ENCODE measurements at regions not wholly inside any gene's neighbourhood (a gene's known extent, or its start where the extent isn't known, plus 50 kb on each side); places are given as distances from the start of the nearest gene placed in this dataset.

DNA sequence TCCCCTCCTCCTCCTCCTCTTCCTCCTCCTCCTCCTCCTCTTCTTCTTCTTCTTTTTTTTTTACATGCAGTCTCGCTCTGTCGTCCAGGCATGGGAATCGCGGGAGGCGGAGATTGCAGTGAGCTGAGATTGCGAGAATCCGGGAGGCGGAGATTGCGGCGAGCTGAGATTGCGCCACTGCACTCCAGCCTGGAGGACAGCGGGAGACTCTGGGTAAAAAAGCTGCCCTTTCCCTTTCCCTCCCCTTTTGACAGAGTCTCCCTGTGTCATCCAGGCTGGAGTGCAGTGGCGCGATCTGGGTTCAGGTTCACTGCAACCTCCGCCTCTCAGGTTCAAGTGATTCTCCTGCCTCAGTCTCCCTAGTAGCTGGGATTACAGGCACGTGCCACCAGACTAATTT is 168.1 kb upstream of the MALRD1 start:
- TF ChIP-seq, protein P1, sequence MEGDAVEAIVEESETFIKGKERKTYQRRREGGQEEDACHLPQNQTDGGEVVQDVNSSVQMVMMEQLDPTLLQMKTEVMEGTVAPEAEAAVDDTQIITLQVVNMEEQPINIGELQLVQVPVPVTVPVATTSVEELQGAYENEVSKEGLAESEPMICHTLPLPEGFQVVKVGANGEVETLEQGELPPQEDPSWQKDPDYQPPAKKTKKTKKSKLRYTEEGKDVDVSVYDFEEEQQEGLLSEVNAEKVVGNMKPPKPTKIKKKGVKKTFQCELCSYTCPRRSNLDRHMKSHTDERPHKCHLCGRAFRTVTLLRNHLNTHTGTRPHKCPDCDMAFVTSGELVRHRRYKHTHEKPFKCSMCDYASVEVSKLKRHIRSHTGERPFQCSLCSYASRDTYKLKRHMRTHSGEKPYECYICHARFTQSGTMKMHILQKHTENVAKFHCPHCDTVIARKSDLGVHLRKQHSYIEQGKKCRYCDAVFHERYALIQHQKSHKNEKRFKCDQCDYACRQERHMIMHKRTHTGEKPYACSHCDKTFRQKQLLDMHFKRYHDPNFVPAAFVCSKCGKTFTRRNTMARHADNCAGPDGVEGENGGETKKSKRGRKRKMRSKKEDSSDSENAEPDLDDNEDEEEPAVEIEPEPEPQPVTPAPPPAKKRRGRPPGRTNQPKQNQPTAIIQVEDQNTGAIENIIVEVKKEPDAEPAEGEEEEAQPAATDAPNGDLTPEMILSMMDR (IDR thresholded peaks at IDR 0.05; ENCODE audit: insufficient read depth, low read depth, low read length), result no peak
- no peak for TF ChIP-seq EZH2 (IDR thresholded peaks at IDR 0.05; ENCODE audit: insufficient read depth, low read length)
